ENCODE measurements at regions not wholly inside any gene's neighbourhood (a gene's known extent, or its start where the extent isn't known, plus 50 kb on each side); places are given as distances from the start of the nearest gene placed in this dataset.

DNA sequence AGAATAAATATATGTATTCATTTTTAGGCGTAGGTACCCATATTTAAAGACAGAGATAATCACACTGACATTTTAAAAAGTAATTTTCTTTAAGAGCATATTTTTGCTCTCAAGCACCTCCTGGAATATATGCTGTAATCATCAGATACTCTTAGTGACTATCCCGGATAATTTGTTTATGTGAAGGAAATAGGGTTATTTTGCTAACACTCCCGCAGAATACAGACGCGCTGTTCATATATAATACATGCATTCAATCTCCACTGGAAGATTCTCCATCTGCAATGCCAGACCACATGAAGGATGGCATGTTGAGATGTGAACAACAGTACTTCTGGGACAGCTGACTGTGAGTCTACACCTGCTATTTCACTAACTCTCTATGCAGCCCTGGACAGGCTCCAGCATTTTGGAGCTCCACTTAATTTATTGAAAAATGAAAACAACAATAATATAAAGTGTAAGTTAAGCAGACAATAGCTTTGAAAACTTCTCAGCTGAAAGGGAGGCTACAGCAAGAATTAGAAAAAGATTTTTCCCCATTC lies 430.6 kb downstream of the TMX3 start:
- ATAC-seq (no peak), DNase-seq (ENCODE audit: low spot score) (no peak)
- intact Hi-C loops (cut with DNase I), result no loop called here

DNA sequence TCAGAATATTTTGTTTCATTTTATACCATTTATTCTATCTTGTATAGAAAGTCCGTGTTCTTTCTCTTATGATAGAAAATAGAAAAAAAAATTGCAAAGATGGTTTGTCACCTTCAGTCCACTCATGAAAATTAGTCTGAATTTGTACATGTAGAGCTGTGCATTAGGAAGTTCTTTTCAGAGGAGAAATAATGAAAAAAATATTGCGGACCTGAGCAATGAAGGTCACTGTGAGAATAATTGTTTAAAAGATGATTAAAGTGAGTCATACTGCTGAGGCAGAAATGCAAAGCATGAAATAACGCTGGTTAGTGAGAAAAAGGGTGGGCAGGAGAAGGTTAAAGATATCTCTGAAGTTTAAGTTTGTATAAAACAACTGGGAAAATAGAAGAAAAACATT lies 431.1 kb downstream of the TMX3 start:
- intact Hi-C loops (cut with DNase I), result no loop called here
- DNase-seq (ENCODE audit: low spot score) (no peak), ATAC-seq (no peak)

DNA sequence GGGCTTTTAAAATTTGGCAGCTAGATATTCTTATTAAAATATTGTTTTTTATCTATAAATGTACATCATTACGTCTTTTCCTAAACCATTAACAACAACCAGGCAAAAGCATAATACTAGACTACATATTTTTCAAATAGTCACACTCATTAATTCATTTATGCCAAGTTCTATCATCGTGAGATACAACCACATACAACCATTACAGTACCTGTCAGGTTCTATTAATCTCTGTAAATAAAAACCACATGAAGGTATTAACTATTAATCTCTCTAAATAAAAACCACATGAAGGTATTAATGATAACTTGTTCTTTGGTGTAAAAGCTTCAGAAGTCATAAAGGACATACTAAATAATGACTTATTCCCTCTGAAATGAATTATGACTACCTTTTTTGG lies 432.7 kb downstream of the TMX3 start:
- intact Hi-C loops (cut with DNase I), result no loop called here
- DNase-seq (ENCODE audit: low spot score) (no peak), ATAC-seq (no peak)

DNA sequence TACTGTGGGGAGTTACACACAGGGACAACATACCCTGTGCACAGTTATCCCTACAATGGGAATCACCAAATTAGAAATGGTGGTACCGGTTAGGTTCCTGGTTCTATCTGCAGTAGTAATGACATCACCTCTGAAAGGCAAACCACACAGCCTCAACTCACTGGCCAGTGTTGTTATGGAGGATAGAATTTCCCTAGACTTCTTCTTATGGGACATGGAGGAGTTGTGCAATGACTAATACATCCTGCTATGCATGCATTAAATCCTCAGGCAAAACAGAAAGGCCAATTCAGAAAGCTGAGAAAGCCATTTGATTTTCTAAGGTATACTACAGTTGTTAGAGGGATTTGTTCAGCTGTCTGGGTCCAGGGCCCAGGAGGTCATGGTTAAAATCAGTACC lies 439.3 kb downstream of the TMX3 start:
- no peak for DNase-seq (ENCODE audit: low spot score)
- ATAC-seq, result no peak
- intact Hi-C loops (cut with DNase I), result no loop called here

DNA sequence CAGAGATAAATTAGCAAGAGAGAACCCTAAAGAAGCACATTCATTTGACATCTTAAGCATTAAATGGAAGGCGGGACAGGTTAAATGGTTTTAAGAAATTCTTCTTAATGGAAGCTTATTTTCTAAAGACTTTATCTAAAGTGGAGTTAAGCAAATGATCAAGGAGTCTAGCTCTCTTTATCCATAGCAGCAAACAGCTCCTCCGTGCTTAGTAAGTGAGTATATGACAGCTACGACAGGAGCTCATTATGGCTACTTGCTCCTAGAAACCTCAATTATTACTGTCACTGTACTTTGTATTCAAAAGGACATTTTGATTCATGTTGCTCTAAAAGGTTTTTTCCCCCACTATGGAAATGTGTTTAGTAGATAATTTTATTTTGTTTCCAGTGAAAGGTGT lies 444.9 kb downstream of the TMX3 start:
- intact Hi-C loops (cut with DNase I), result no loop called here
- no peak for ATAC-seq

DNA sequence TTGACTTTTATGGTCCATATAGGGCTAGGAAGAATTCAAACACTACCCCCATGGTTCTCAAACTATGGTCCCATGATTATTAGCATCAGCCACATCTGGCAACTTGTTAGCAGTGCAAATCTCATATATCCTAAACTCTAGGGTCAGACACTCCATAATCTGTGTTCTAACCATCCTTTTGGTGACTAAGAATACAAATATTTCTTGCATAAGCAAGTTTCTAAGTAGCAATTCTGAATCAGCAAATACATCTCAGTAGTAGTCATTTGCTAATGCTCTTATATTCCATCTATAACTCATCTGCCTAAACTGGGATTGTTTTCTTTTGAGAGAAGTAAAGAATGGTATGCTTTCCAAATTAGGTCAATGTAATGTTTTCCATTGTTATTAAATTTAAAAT lies 447.3 kb downstream of the TMX3 start:
- DNase-seq (ENCODE audit: low spot score), result no peak
- intact Hi-C loops (cut with DNase I), result no loop called here
- ATAC-seq, result no peak

More for the DNA sequence above, 444.9 kb downstream of the TMX3 start:
- no peak for DNase-seq (ENCODE audit: low spot score)

DNA sequence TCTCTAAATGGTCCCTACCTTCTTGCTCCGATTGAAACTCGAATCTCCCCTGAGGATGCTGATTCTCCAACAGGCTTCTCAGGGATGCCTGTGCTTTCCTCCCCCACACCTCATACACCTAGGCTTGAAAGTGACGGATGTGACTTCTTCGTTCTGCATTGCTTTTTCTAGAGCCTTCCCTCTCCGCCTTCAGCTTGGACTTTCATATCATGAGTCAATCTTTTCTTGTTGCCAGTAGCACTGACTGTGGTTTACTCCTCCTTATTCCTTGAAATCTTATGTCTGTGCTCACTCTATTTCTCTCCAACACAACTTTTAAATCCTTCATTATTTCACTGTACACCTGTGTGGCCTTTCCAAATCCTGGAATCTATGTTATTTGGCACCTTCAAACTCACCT lies 451.4 kb downstream of the TMX3 start:
- DNase-seq (ENCODE audit: low spot score) (no peak), ATAC-seq (no peak)
- intact Hi-C loops (cut with DNase I), result no loop called here

DNA sequence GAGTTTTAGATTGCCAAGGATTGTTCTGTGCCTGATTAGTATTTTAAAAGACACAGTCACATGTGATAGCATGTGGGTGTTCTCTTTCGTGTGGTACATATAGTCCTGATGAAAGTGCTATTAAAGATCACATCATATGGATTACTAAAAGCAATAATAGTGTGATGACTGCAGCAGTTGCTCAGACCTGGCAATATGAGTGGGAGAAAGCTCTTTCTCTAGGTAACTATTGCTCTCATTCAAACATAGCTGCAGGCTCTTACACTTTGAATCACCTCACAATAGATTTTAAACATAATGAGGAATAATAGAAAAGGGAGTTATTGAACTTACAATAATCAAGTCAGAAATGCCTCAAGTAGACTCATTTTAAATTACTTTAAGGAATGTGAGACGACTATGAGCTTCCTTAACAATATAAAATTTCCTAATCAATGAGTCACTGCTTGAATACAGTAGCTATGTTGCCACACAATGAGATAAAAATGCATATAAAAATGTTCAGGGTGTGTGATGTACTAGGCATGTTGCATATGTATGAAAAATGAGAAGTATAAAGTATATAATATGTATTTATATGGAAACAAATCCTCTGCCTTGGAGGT lies 452.1 kb downstream of the TMX3 start:
- ATAC-seq, result no peak
- DNase-seq (ENCODE audit: low spot score), result no peak
- intact Hi-C loops (cut with DNase I), result no loop called here

DNA sequence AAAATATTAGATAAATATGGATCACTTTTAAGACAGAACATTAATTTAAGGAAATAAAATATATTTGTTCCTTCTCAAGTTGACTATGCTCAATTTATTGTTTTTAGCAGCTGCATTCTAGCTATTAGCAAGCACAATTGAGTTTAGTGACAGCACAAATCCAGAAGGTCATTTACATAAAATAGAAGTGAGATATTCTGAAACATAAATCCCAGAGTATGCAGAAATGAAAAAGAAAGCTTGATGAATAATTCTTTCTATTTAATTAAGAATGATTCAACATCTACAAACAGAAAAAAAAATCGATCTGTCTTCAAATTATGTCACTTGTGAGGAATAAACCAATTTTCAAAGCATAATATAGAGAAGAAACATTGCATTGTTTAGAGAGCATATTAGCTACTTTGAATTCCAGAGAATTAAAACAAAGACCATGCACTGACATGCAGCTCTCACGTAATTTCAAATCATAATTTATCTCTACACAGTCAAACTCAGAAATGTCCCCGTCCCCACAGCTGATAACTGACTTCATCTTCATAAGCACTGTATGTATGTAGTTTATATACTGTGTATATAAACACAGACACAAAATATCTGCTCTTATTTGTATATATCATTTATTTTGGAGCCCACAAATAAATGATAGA lies 458.4 kb downstream of the TMX3 start:
- DNase-seq (ENCODE audit: low spot score), result no peak
- ATAC-seq, result no peak
- intact Hi-C loops (cut with DNase I), result no loop called here

DNA sequence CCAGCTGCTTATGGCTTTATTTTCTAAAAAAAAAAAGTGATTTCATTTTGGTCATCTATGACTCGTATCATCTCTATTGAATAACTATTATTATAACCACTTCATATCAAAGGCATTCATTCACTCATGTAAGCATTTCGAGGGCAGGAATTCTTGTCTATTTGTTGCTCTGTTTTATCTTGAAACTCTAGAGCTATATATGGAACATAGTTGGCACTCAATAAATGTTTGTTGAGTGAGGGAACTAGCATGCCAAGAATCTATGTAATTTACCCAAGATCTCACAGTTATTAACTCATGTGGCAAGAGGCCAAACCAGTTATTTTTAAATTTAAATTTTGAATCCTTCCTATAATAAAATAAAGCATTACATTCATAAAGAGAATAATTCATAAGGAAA lies 470.1 kb downstream of the TMX3 start:
- intact Hi-C loops (cut with DNase I), result no loop called here
- ATAC-seq, result no peak

DNA sequence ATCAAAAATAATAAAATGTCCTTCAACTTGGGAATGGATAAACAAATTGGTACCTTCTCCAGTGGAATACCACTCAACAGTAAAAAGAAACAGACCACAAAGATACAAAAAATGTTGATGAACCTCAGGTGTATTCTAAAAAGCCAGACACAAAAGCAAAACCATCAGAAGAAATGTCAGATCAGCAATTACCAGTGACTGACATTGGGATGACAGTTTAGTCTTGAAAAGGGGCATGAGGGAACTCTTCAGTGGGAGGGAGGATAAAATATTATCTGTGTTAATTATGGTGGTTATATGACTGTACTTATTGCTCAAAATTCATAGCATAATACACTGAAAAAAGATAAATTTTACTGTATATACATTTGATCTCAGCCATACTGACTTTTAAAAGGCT lies 473.0 kb downstream of the TMX3 start:
- no peak for ATAC-seq
- intact Hi-C loops (cut with DNase I), result no loop called here
- no peak for DNase-seq (ENCODE audit: low spot score)

More for the DNA sequence above, 470.1 kb downstream of the TMX3 start:
- no peak for DNase-seq (ENCODE audit: low spot score)

DNA sequence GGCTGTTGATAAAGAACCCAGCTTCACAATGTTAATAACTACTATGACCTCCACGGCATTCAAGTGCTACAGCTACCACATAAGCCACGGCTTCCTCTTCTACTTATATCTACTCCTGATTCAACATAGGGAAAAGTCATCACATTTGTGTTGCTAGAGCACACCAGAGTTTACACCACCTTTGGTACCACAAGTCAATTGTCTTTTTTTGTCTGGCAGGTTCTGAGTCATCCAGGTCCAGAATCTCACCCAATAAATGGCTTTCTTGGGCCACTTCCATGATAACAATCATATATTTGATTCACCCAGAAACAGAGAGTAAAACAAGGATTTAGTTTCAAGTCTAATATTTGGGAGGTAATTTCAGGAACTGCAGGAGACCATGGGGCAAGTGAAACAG lies 480.2 kb downstream of the TMX3 start:
- ATAC-seq (no peak), DNase-seq (ENCODE audit: low spot score) (no peak)
- intact Hi-C loops (cut with DNase I), result no loop called here

DNA sequence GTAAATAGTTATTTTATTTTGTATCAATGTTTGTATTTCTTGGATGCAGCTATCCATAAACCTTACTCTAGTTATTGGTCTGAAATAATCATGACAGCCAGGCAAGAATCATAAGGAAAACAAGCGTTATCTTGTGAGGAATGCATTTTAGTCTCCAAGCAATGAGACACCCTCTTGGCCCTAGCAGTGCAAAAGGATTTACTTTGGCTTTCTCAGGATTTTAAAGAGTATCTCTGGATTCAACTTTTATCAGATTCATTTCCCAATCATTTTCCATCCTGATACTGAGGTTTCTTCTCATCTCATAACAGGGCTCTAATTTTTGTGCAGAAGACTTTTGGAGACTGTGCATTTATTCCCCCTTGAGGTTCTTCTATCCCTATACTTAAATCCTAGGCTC lies 480.8 kb downstream of the TMX3 start:
- ATAC-seq, result no peak
- intact Hi-C loops (cut with DNase I), result no loop called here

DNA sequence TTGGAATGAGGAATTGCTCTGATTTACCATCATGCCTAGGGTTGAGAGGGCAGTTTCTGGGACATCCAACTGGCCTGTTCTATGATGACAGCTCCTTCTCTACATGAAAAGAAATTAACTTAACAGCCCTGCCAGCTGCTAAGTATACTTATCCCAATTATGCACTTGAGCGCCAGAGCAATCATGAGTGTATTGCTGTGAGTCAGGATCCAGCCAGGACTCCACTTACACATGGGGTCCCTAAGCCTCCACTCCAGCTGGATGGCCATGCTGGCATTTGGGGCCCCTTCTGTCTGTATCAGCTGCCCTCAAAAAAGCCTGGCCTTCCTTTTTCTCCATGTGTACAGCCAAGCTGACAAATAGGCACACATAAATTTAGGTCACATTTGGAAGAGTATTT lies 481.9 kb downstream of the TMX3 start:
- intact Hi-C loops (cut with DNase I), result no loop called here
- no peak for ATAC-seq
- no peak for DNase-seq (ENCODE audit: low spot score)

More for the DNA sequence above, 480.8 kb downstream of the TMX3 start:
- no peak for DNase-seq (ENCODE audit: low spot score)

DNA sequence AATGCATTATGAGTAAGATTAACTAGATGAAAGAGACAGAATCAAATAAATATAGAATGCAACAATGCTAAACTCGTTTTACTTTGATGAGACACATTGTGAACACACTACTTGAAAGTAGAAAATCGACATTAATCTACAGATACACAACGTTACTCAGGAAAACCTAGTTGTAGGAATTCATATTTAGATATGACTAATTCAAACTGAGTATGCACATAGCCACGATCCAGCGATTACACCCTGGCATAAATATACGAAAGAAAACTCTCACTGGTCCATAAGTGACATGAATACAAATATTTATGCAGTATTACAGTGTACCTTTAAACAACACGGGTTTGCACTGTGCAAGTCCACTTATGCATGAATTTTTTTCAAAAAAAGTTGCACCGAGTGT lies 485.6 kb downstream of the TMX3 start:
- DNase-seq (ENCODE audit: low spot score), result no peak

DNA sequence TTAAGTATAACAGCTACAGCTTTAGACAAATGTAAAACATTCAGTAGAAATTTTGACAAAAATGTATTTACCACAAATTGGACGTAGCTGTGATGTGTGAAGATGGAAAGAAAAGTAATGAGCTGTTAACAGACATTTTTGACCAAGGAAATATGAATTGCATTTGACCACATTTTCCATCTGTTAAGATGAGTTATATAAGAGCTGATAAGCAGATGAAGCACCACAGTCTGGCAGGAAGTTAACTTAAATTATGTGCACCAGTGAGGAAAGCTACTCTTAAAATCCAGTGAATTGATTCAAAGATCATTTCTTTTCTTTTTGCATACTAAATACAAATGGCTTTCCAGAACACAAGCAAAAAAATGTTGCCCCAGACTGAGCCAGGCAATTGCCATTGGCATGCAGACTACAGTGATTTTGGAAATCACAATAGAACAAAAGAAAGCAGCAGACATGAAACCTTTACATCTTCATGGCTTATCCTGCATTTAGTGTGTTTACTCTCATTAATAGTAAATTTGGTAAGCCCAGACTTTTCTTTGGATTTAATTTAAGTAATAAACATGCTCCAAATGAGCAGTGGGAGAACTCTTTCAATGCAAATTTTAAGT lies 493.7 kb downstream of the TMX3 start:
- intact Hi-C loops (cut with DNase I), result no loop called here
- ATAC-seq, result no peak
- no peak for DNase-seq (ENCODE audit: low spot score)

More for the DNA sequence above, 485.6 kb downstream of the TMX3 start:
- intact Hi-C loops (cut with DNase I), result no loop called here
- no peak for ATAC-seq

DNA sequence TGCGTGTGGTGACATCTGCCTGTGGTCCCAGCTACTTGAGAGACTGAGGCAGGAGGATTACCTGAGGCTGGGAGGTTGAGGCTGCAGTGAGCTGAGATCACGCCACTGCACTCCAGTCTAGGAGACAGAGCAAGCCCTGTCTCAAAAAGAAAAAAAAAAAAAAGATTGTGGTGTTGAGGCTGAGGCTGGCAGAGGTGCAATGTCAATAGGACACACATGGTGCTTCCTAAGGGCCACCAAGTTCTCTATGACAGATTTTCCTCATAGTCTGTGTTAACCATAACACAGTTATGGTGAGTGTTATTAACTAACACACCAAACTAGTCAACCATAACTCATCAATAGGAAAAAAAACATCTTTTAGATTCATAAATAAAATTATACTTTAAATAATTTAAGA lies 494.4 kb downstream of the TMX3 start:
- intact Hi-C loops (cut with DNase I), result no loop called here
- ATAC-seq (no peak), DNase-seq (ENCODE audit: low spot score) (no peak)

DNA sequence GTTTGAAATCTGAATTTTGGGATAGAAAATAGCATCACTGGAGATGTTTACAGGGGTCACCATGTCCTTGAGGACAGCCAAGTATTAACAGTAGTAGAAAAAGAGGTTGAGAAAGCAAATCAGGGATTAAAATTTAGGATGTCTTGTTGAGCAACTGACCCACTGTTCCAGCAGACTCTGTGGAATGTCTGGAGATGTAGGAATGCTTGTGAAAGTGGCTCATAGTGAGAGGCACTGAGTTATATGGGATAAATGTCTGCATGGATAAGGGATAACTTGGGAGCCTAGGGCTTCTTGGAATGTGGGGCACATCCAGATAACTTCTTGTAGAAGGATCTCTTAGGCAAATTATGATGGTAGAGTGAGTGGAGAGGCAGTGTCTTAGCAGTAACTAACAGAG lies 495.0 kb downstream of the TMX3 start:
- ATAC-seq, result no peak
- DNase-seq (ENCODE audit: low spot score), result no peak
- intact Hi-C loops (cut with DNase I), result no loop called here

DNA sequence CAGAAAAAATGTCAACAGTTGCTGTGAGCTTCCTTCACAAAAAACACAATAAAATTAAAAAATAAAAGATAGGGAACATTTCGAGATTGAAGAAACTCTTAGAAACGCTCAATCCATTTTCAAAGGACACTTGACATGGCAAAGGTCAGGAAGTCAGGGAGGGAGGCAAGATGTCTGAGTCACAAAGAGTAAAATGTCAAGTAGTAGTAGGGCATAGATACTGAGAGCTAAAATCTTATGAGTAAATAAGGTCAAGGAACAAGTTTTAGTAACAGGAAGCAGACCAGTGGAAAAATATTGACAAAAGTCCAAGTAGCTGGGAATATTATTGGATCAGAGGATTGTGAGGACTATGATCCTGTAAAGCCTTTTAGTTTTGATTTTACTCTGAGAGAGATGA lies 495.6 kb downstream of the TMX3 start:
- DNase-seq (ENCODE audit: low spot score) (no peak), ATAC-seq (no peak)
- intact Hi-C loops (cut with DNase I), result no loop called here

DNA sequence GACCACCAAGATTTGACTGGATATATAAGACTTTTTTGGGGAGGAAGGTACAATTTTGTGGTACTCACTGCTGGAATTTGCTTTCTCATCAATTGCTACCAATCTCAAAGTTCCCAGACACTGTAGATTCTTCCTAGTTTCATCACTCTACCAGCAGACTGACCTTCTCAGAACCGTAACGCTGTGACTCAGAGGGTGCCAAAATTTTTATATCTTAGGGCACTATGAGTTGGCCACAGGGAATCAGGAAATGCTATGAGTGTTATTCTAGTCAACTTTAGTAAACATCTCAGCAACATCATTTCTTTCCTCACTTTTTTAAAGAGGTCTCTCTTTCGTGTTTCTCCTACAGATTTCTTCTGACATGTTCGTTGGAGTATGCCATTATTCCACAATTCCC lies 499.0 kb downstream of the TMX3 start:
- DNase-seq (ENCODE audit: low spot score), result no peak
- no peak for ATAC-seq
- intact Hi-C loops (cut with DNase I), result no loop called here

DNA sequence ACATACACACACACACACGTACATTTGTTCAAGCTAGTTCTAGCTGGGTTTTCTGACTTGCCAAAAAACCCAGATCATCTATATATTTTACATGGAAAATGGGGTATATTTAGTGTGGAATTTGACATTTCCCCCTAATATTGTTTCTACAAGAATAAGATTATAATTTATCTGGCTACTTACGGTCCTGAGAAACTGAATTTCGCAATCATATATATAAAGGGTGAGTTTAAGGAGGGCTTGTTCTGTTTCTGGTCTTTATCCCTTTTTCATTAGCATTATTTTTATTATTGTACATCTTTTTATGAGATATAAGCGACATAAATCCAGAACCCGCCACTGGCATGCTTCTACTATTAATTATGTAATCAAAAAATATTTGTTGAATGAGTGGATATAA lies 528.9 kb downstream of the TMX3 start:
- intact Hi-C loops (cut with DNase I), result no loop called here
- DNase-seq (ENCODE audit: low spot score) (no peak), ATAC-seq (no peak)
